A673 (cell line): ENCODE measurements at regions not wholly inside any gene's neighbourhood (a gene's known extent, or its start where the extent isn't known, plus 50 kb on each side); places are given as distances from the start of the nearest gene placed in this dataset.

Source experiments
- BruUV-seq: library from RNA; stranded (reverse); fragments of 400-500 nt; replicated peaks from 2 replicates; lab custom pipeline; 2021; lab: Mats Ljungman, UMichigan
- CTCF ChIA-PET: fragments of 300-600 bp; sonication (Branson Sonifier 250); formaldehyde crosslinking; loops from one replicate; lab custom pipeline; 2022; ENCODE audit warnings: antibody characterized with exemption; lab: Charles Lee
- POLR2A ChIA-PET: fragments of 300-600 bp; sonication (Branson Sonifier 250); formaldehyde crosslinking; loops from one replicate; lab custom pipeline; 2022; ENCODE audit warnings: antibody characterized with exemption; ENCODE audit not compliant: low non-redundant PET; lab: Charles Lee
- DNase-seq: peaks from one replicate; pipeline ENCODE4 v3.0.0-alpha.2; 2015; ENCODE audit warnings: low spot score
- H3K27ac ChIP-seq: fragments of 200-600 bp; sonication (generic); 2 replicates; pipeline ENCODE4 v1.5.1; 2016; ENCODE audit warnings: mixed run types, low read depth, mild to moderate bottlenecking, mixed read lengths, antibody characterized with exemption, low read length; ENCODE audit not compliant: poor library complexity, severe bottlenecking
- H3K27me3 ChIP-seq: fragments of 200-600 bp; sonication (generic); replicated peaks from 2 replicates; pipeline ENCODE4 v1.6.1; 2017; ENCODE audit warnings: mixed run types, low read depth, mild to moderate bottlenecking, mixed read lengths, antibody characterized with exemption, low read length; ENCODE audit not compliant: insufficient read depth, poor library complexity
- H3K36me3 ChIP-seq: fragments of 200-600 bp; sonication (generic); 2 replicates; pipeline ENCODE4 v1.6.1; 2016; ENCODE audit warnings: mixed run types, mild to moderate bottlenecking, mixed read lengths, antibody characterized with exemption, low read length; ENCODE audit not compliant: insufficient read depth, poor library complexity, severe bottlenecking
- H3K4me1 ChIP-seq: fragments of 200-600 bp; sonication (generic); 2 replicates; pipeline ENCODE4 v1.6.1; 2017; ENCODE audit warnings: mixed run types, mild to moderate bottlenecking, mixed read lengths, antibody characterized with exemption, low read length; ENCODE audit not compliant: insufficient read depth, poor library complexity, severe bottlenecking
- H3K4me3 ChIP-seq: fragments of 200-600 bp; sonication (generic); 2 replicates; pipeline ENCODE4 v1.5.1; 2016; ENCODE audit warnings: low read depth, mixed run types, mild to moderate bottlenecking, mixed read lengths, low read length; ENCODE audit not compliant: poor library complexity, severe bottlenecking
- H3K9me3 ChIP-seq: fragments of 200-600 bp; sonication (generic); 2 replicates; pipeline ENCODE4 v1.6.1; 2016; ENCODE audit warnings: mixed run types, low read depth, mild to moderate bottlenecking, mixed read lengths, antibody characterized with exemption, low read length; ENCODE audit not compliant: poor library complexity, severe bottlenecking
- CTCF ChIP-seq: fragments of 300-800, 200-600 bp; sonication (generic); conservative IDR thresholded peaks from 2 replicates; pipeline ENCODE4 v1.5.1; 2017; ENCODE audit warnings: low read depth, mild to moderate bottlenecking, antibody characterized with exemption, low read length, moderate library complexity, mixed read lengths
- EZH2 ChIP-seq: fragments of 200-600 bp; sonication (generic); IDR thresholded peaks from 2 replicates; pipeline ENCODE4 v1.6.1; 2017; ENCODE audit warnings: borderline replicate concordance, low read depth, mild to moderate bottlenecking, mixed read lengths, antibody characterized with exemption, low read length; ENCODE audit not compliant: poor library complexity, severe bottlenecking
- intact Hi-C: fragments of 100-400 bp; cut with micrococcal nuclease; formaldehyde crosslinking; loops from one replicate; pipeline ENCODE4 v1.10.0; 2022; ENCODE audit not compliant: unreplicated experiment

GRCh38 chr18:38420611-38421010 lies 855.0 kb upstream of the CELF4 start:
- H3K4me3 ChIP-seq: no peak overlapping the region
- TF ChIP-seq CTCF (no peak), EZH2 (no peak)
- DNase-seq: no peak
- intact Hi-C loops: no loop called here
- no peaks in the 10 kb centered on the region for H3K27me3 ChIP-seq
- no peak overlapping the region for H3K27ac ChIP-seq
- no peaks in the 10 kb centered on the region for H3K36me3 ChIP-seq
- POLR2A ChIA-PET: no interaction called here
- H3K9me3 ChIP-seq: peaks cover 2% of the 10 kb centered on the region
- CTCF ChIA-PET: no interaction called here
- no TSS peak for BruUV-seq
- no peaks in the 10 kb centered on the region for H3K4me1 ChIP-seq

- ChIA-PET CTCF (no interaction called here), POLR2A (no interaction called here)
- no peak overlapping the region for H3K27ac ChIP-seq
- no peaks in the 10 kb centered on the region for H3K27me3 ChIP-seq
- no peaks in the 10 kb centered on the region for H3K4me1 ChIP-seq
- peaks cover 4% of the 10 kb centered on the region for H3K9me3 ChIP-seq
- TF ChIP-seq EZH2: no peak
- TF ChIP-seq CTCF: no peak
- no peak for DNase-seq
- BruUV-seq: no TSS peak
- no peaks in the 10 kb centered on the region for H3K36me3 ChIP-seq
- intact Hi-C loops: no loop called here
- no peak overlapping the region for H3K4me3 ChIP-seq
Observed at GRCh38 chr18:38415811-38416210, 850.2 kb upstream of the CELF4 start.

- Histone ChIP-seq H3K27me3 (no peaks in the 10 kb centered on the region), H3K9me3 (peaks cover 4% of the 10 kb centered on the region), H3K4me3 (no peak overlapping the region), H3K4me1 (no peaks in the 10 kb centered on the region), H3K27ac (no peak overlapping the region), H3K36me3 (no peaks in the 10 kb centered on the region)
- DNase-seq: no peak
- CTCF ChIA-PET: no interaction called here
- TF ChIP-seq CTCF (no peak), EZH2 (no peak)
- intact Hi-C loops: no loop called here
- BruUV-seq: no TSS peak
- POLR2A ChIA-PET: no interaction called here
Observed at GRCh38 chr18:38413193-38413592, 847.6 kb upstream of the CELF4 start.
